ENCODE measurements at regions not wholly inside any gene's neighbourhood (a gene's known extent, or its start where the extent isn't known, plus 50 kb on each side); places are given as distances from the start of the nearest gene placed in this dataset.

DNA sequence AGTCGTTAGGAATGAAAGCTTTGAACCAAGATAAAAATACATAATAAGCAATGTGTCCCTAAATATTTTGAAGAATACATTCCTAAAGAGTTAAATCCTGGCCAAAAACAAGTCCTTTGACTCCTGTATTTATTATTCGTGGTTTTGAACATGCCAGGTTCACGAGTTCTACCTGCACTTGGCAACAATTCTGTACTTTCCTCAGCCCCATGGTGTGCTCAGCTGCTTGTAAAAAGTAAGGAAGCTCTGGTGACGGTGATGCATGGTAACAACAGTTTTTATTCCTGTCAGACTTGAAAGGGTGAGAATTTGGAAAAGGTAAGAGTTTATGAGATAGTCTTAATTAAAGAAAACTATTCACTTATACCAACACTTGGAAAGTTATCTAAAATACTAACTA lies 95.0 kb upstream of the KLF12 start:
- no peak overlapping the region for H4K8ac ChIP-seq (ENCODE audit: extremely low read depth, insufficient read depth, low read length)
- no peak overlapping the region for H3K14ac ChIP-seq (ENCODE audit: insufficient read length)
- no peak overlapping the region for H2BK15ac ChIP-seq (ENCODE audit: low read length)
- 86% methylated on average over 4 of the region's 4 CpGs; no CpG with 5 or more reads in 1 of the 2 experiments for WGBS, 2 experiments (ENCODE audit: extremely low coverage in 1 of 2, insufficient coverage in 1 of 2, insufficient read length in 1 of 2, insufficient replicate concordance in 2 of 2, low coverage in 1 of 2, low lambda C conversion rate in 2 of 2, missing lambda C conversion rate in 1 of 2)
- no peak overlapping the region for H3K23ac ChIP-seq (ENCODE audit: insufficient read length)
- H3K79me1 ChIP-seq (ENCODE audit: low read depth, low read length): no peaks in the 10 kb centered on the region
- H4K5ac ChIP-seq (ENCODE audit: insufficient read length, low read depth, low read length): no peak overlapping the region
- H4K20me1 ChIP-seq (replicated peaks in 1 of 2; ENCODE audit: control insufficient read depth in 1 of 2, insufficient read depth in 2 of 2, low read length in 2 of 2): no peaks in the 10 kb centered on the region
- no peak overlapping the region for H3K4me3 ChIP-seq (ENCODE audit: extremely low read depth in 1 of 4, insufficient read depth in 2 of 4, low read depth in 3 of 4, low read length in 4 of 4)
- no peak overlapping the region for H2BK20ac ChIP-seq (ENCODE audit: low read length)
- no peak overlapping the region for H2BK12ac ChIP-seq (ENCODE audit: low read depth, low read length)
- H3K23me2 ChIP-seq (ENCODE audit: low read depth, low read length): no peaks in the 10 kb centered on the region
- H3K56ac ChIP-seq (replicated peaks; ENCODE audit: insufficient read length, low read depth, low read length): no peak overlapping the region
- ChIA-PET CTCF (ENCODE audit: partially characterized antibody) (interaction anchor here (0.7 kb wide), 1 partner anchor 393 kb away, joined by 4 read pairs; no protein-coding TSS in a partner anchor), POLR2A (ENCODE audit: partially characterized antibody) (no interaction called here)
- H3K9me3 ChIP-seq (ENCODE audit: insufficient read depth in 2 of 2, low read depth in 1 of 2, low read length in 1 of 2): no peaks in the 10 kb centered on the region
- no peak overlapping the region for H3K27ac ChIP-seq (ENCODE audit: low read depth, low read length)
- TF ChIP-seq CREB1 (IDR thresholded peaks at IDR 0.05) (no peak), BRCA1 (IDR thresholded peaks at IDR 0.05; ENCODE audit: low read depth, low read length) (no peak), JUN (IDR thresholded peaks at IDR 0.05; ENCODE audit: low read depth, low read length) (no peak), FOSL1 (IDR thresholded peaks at IDR 0.05; ENCODE audit: insufficient read depth, low read depth, low read length) (no peak), EP300 (IDR thresholded peaks at IDR 0.05; ENCODE audit: borderline replicate concordance in 1 of 2, low read depth in 2 of 2, low read length in 2 of 2) (no peak), TAF1 (IDR thresholded peaks at IDR 0.05; ENCODE audit: low read depth, low read length) (no peak), KDM4A (IDR thresholded peaks at IDR 0.05; ENCODE audit: low read depth, low read length, severe bottlenecking) (no peak), JUND (IDR thresholded peaks at IDR 0.05; ENCODE audit: low read length) (no peak), NRF1 (IDR thresholded peaks at IDR 0.05; ENCODE audit: low read depth, low read length) (no peak), TBP (IDR thresholded peaks at IDR 0.05; ENCODE audit: low read depth, low read length) (no peak)
- TF ChIP-seq, protein P1, sequence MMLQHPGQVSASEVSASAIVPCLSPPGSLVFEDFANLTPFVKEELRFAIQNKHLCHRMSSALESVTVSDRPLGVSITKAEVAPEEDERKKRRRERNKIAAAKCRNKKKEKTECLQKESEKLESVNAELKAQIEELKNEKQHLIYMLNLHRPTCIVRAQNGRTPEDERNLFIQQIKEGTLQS (IDR thresholded peaks at IDR 0.05; ENCODE audit: insufficient read depth, low read depth, low read length): no peak
- H3K9ac ChIP-seq (replicated peaks in 1 of 4; ENCODE audit: extremely low read depth in 1 of 4, low read depth in 3 of 4, low read length in 3 of 4): no peak overlapping the region
- no peak overlapping the region for H2AK5ac ChIP-seq (ENCODE audit: low read depth, low read length)
- no peak overlapping the region for H2BK5ac ChIP-seq (ENCODE audit: low read depth, low read length)
- no peaks in the 10 kb centered on the region for H3K27me3 ChIP-seq (replicated peaks in 1 of 4; ENCODE audit: control insufficient read depth in 3 of 4, extremely low read depth in 1 of 4, insufficient read depth in 3 of 4, low read length in 3 of 4)
- no peak overlapping the region for H4K91ac ChIP-seq (replicated peaks; ENCODE audit: insufficient read length, low read length)
- H3K79me2 ChIP-seq (ENCODE audit: control insufficient read depth in 1 of 2, insufficient read depth in 2 of 2, low read length in 2 of 2): no peaks in the 10 kb centered on the region
- no peak overlapping the region for H3K18ac ChIP-seq (ENCODE audit: extremely low read depth, low read length)
- DNase-seq (ENCODE audit: low read depth in 1 of 2, low spot score in 2 of 2) (no peak), FAIRE-seq (no peak)
- no peak overlapping the region for H2BK120ac ChIP-seq (replicated peaks; ENCODE audit: low read depth, low read length)
- no peak overlapping the region for H3K4me2 ChIP-seq (ENCODE audit: insufficient read depth in 1 of 2, low read depth in 2 of 2, low read length in 2 of 2)
- H3K4ac ChIP-seq (replicated peaks; ENCODE audit: insufficient read length, low read depth, low read length): no peak overlapping the region
- H2AFZ ChIP-seq (ENCODE audit: low read length): no peak overlapping the region
- no peaks in the 10 kb centered on the region for H3K36me3 ChIP-seq (ENCODE audit: control insufficient read depth in 2 of 4, insufficient read depth in 4 of 4, low read length in 3 of 4)
- H3K4me1 ChIP-seq (replicated peaks in 1 of 4; ENCODE audit: control insufficient read depth in 3 of 4, insufficient read depth in 4 of 4, low read length in 3 of 4): no peaks in the 10 kb centered on the region
